Endodermal cell (in vitro differentiated cells): ENCODE measurements at regions not wholly inside any gene's neighbourhood (a gene's known extent, or its start where the extent isn't known, plus 50 kb on each side); places are given as distances from the start of the nearest gene placed in this dataset.

Source experiments
- DNase-seq: peaks from one replicate; pipeline ENCODE4 v3.0.0-alpha.2; 2017
- H3K27ac ChIP-seq: 2 replicates; pipeline ENCODE4 v1.5.1; 2013; ENCODE audit warnings: mild to moderate bottlenecking, low read depth, low read length, moderate library complexity
- H3K27me3 ChIP-seq: 2 replicates; pipeline ENCODE4 v1.6.1; 2013; ENCODE audit warnings: mild to moderate bottlenecking, low read length, moderate library complexity; ENCODE audit not compliant: insufficient read depth, control insufficient read depth, poor library complexity, severe bottlenecking
- H3K36me3 ChIP-seq: 2 replicates; pipeline ENCODE4 v1.7.0; 2013; ENCODE audit warnings: mild to moderate bottlenecking, low read length, moderate library complexity; ENCODE audit not compliant: control insufficient read depth, insufficient read depth
- H3K4me1 ChIP-seq: one replicate; pipeline ENCODE4 v1.7.0; 2013; ENCODE audit warnings: low read length; ENCODE audit not compliant: control insufficient read depth, insufficient read depth
- H3K4me3 ChIP-seq: 2 replicates; pipeline ENCODE4 v1.5.1; 2013; ENCODE audit warnings: mild to moderate bottlenecking, low read length, moderate library complexity
- H3K9ac ChIP-seq: 2 replicates; pipeline ENCODE4 v1.6.1; 2013; ENCODE audit warnings: mild to moderate bottlenecking, low read length, moderate library complexity; ENCODE audit not compliant: poor library complexity, severe bottlenecking; ENCODE audit errors: extremely low read depth
- H3K9me3 ChIP-seq: 2 replicates; pipeline ENCODE4 v1.6.1; 2013; ENCODE audit warnings: mild to moderate bottlenecking, low read length, moderate library complexity; ENCODE audit not compliant: control insufficient read depth
- H3K27ac Mint-ChIP-seq: 2 replicates; pipeline ENCODE4 v1.8.0; 2020; ENCODE audit warnings: mixed read lengths
- H3K27me3 Mint-ChIP-seq: 2 replicates; pipeline ENCODE4 v1.8.0; 2021; ENCODE audit warnings: mild to moderate bottlenecking, mixed read lengths; ENCODE audit not compliant: insufficient read depth
- H3K36me3 Mint-ChIP-seq: 2 replicates; pipeline ENCODE4 v1.8.0; 2020; ENCODE audit warnings: low read depth, mixed read lengths
- H3K4me1 Mint-ChIP-seq: 2 replicates; pipeline ENCODE4 v1.8.0; 2020; ENCODE audit warnings: mixed read lengths
- H3K4me3 Mint-ChIP-seq: 2 replicates; pipeline ENCODE4 v1.8.0; 2020; ENCODE audit warnings: mild to moderate bottlenecking, moderate library complexity, mixed read lengths
- H3K9me3 Mint-ChIP-seq: 2 replicates; pipeline ENCODE4 v1.8.0; 2020; ENCODE audit warnings: mild to moderate bottlenecking, mixed read lengths
- CTCF ChIP-seq: fragments of 200-600 bp; sonication (generic); conservative IDR thresholded peaks from 2 replicates; pipeline ENCODE4 v1.5.0; 2021; ENCODE audit warnings: antibody characterized with exemption, mild to moderate bottlenecking
- WGBS, 2 experiments: methylation state at CpG; one replicate each; pipeline versions ENCODE4 v1.1.5 to v1.1.7; 2013; ENCODE audit warnings: missing lambda C conversion rate in 2 of 2, mixed read lengths in 1 of 2; ENCODE audit not compliant: insufficient coverage in 1 of 2, insufficient read length in 1 of 2; 5-methylcytosine and 5-hydroxymethylcytosine counted together

GRCh38 chr6:112851146-112851545 is 504.0 kb downstream of the RFPL4B start:
- no peak overlapping the region for H3K27ac Mint-ChIP-seq

GRCh38 chr6:112853162-112853561 is 506.0 kb downstream of the RFPL4B start:
- H3K27ac ChIP-seq: no peak overlapping the region
- Mint-ChIP-seq H3K27me3 (no peaks in the 10 kb centered on the region), H3K4me3 (no peak overlapping the region), H3K9me3 (no peaks in the 10 kb centered on the region), H3K27ac (no peak overlapping the region), H3K4me1 (no peaks in the 10 kb centered on the region), H3K36me3 (no peaks in the 10 kb centered on the region)
- H3K4me3 ChIP-seq: no peak overlapping the region
- no peaks in the 10 kb centered on the region for H3K27me3 ChIP-seq
- TF ChIP-seq CTCF: no peak
- no peaks in the 10 kb centered on the region for H3K4me1 ChIP-seq
- no peaks in the 10 kb centered on the region for H3K9me3 ChIP-seq
- WGBS, 2 experiments: 70 to 92% methylated on average over 2 of the region's 2 CpGs
- no peak for DNase-seq
- H3K36me3 ChIP-seq: no peaks in the 10 kb centered on the region
- H3K9ac ChIP-seq: no peak overlapping the region

More at GRCh38 chr6:112851146-112851545, 504.0 kb downstream of the RFPL4B start:
- peaks cover 2% of the 10 kb centered on the region for H3K27me3 Mint-ChIP-seq
- WGBS, 2 experiments: 85 to 100% methylated on average over 1 of the region's 1 CpG
- no peaks in the 10 kb centered on the region for H3K4me1 Mint-ChIP-seq
- no peak for DNase-seq
- H3K36me3 ChIP-seq: no peaks in the 10 kb centered on the region
- no peak overlapping the region for H3K27ac ChIP-seq
- H3K9me3 Mint-ChIP-seq: no peaks in the 10 kb centered on the region
- H3K9me3 ChIP-seq: no peaks in the 10 kb centered on the region
- no peak overlapping the region for H3K4me3 ChIP-seq
- H3K9ac ChIP-seq: no peak overlapping the region
- no peaks in the 10 kb centered on the region for H3K4me1 ChIP-seq
- H3K27me3 ChIP-seq: no peaks in the 10 kb centered on the region
- no peaks in the 10 kb centered on the region for H3K36me3 Mint-ChIP-seq
- H3K4me3 Mint-ChIP-seq: no peak overlapping the region
- TF ChIP-seq CTCF: no peak

- no peak overlapping the region for H3K4me3 Mint-ChIP-seq
Measured at GRCh38 chr6:112863753-112864152, 516.6 kb downstream of the RFPL4B start.

More at GRCh38 chr6:112863753-112864152, 516.6 kb downstream of the RFPL4B start:
- Mint-ChIP-seq H3K27ac (no peak overlapping the region), H3K9me3 (no peaks in the 10 kb centered on the region), H3K27me3 (no peaks in the 10 kb centered on the region), H3K36me3 (no peaks in the 10 kb centered on the region), H3K4me1 (no peaks in the 10 kb centered on the region)
- 92 to 96% methylated on average over 1 of the region's 1 CpG for WGBS, 2 experiments
- no peak for DNase-seq
- TF ChIP-seq CTCF: no peak
- no peak overlapping the region for H3K4me3 ChIP-seq
- H3K4me1 ChIP-seq: no peaks in the 10 kb centered on the region
- no peak overlapping the region for H3K27ac ChIP-seq
- H3K9ac ChIP-seq: no peak overlapping the region
- H3K27me3 ChIP-seq: no peaks in the 10 kb centered on the region
- H3K36me3 ChIP-seq: no peaks in the 10 kb centered on the region
- H3K9me3 ChIP-seq: no peaks in the 10 kb centered on the region
